HG03175 (cell line): ENCODE measurements at regions not wholly inside any gene's neighbourhood (a gene's known extent, or its start where the extent isn't known, plus 50 kb on each side); places are given as distances from the start of the nearest gene placed in this dataset.

ENCODE experiments used
- ATAC-seq: cut with Tn5 transposase; IDR thresholded peaks from one replicate; pipeline ENCODE4 v1.9.1; 2021; ENCODE audit warnings: mild to moderate bottlenecking, moderate library complexity; ENCODE audit not compliant: unreplicated experiment

- no peak for ATAC-seq
Observed at GRCh38 chr13:30034458-30034795, 184.0 kb upstream of the UBL3 start.

- no peak for ATAC-seq
Observed at GRCh38 chr13:30033681-30034457, 183.5 kb upstream of the UBL3 start.

GRCh38 chr13:30032263-30032662 is 181.8 kb upstream of the UBL3 start:
- ATAC-seq = no peak

GRCh38 chr13:30031488-30031887 is 181.1 kb upstream of the UBL3 start:
- ATAC-seq = no peak

GRCh38 chr13:30030141-30030750 is 179.8 kb upstream of the UBL3 start:
- no peak for ATAC-seq

GRCh38 chr13:30027569-30028455 is 177.4 kb upstream of the UBL3 start:
- no peak for ATAC-seq

GRCh38 chr13:30026909-30027308 is 176.5 kb upstream of the UBL3 start:
- no peak for ATAC-seq

- no peak for ATAC-seq
Observed at GRCh38 chr13:30026093-30026492, 175.7 kb upstream of the UBL3 start.

GRCh38 chr13:30025351-30025750 is 174.9 kb upstream of the UBL3 start:
- ATAC-seq = no peak

GRCh38 chr13:30024125-30024865 is 173.9 kb upstream of the UBL3 start:
- no peak for ATAC-seq

GRCh38 chr13:30023196-30023895 is 172.9 kb upstream of the UBL3 start:
- ATAC-seq = no peak

GRCh38 chr13:30022796-30023195 is 172.4 kb upstream of the UBL3 start:
- ATAC-seq = no peak

GRCh38 chr13:30022256-30022655 is 171.8 kb upstream of the UBL3 start:
- ATAC-seq = no peak

GRCh38 chr13:30021611-30022010 is 171.2 kb upstream of the UBL3 start:
- ATAC-seq = no peak

- ATAC-seq = no peak
Observed at GRCh38 chr13:30020726-30021312, 170.4 kb upstream of the UBL3 start.

GRCh38 chr13:30019648-30020626 is 169.5 kb upstream of the UBL3 start:
- no peak for ATAC-seq

GRCh38 chr13:30017880-30018279 is 167.5 kb upstream of the UBL3 start:
- no peak for ATAC-seq

GRCh38 chr13:30016398-30016797 is 166.0 kb upstream of the UBL3 start:
- no peak for ATAC-seq

GRCh38 chr13:30009411-30009810 is 159.0 kb upstream of the UBL3 start:
- no peak for ATAC-seq
